Naive thymus-derived CD4-positive, alpha-beta T cell (primary cell): ENCODE measurements at regions not wholly inside any gene's neighbourhood (a gene's known extent, or its start where the extent isn't known, plus 50 kb on each side); places are given as distances from the start of the nearest gene placed in this dataset.

Experiments used
- ATAC-seq: fragments of 150-1000 bp; cut with Tn5 transposase; 2 replicates; pipeline ENCODE4 v1.10.0; 2021; ENCODE audit warnings: mild to moderate bottlenecking, moderate library complexity
- CTCF ChIA-PET: fragments of 350-600 bp; sonication (Branson Sonifier 250); formaldehyde crosslinking; loops from one replicate; lab custom pipeline; 2021; ENCODE audit warnings: antibody characterized with exemption; lab: Charles Lee
- POLR2A ChIA-PET: fragments of 350-600 bp; sonication (Branson Sonifier 250); formaldehyde crosslinking; loops from one replicate; lab custom pipeline; 2021; ENCODE audit warnings: antibody characterized with exemption, inconsistent platforms; lab: Charles Lee
- DNase-seq, 9 donors: peaks; one replicate each; pipeline versions ENCODE4 v3.0.0 to v3.0.0-alpha.2; 2020 to 2022; ENCODE audit warnings: mixed read lengths in 1 of 9
- H3K27ac ChIP-seq: one replicate; pipeline ENCODE4 v1.7.0; 2013; ENCODE audit warnings: mild to moderate bottlenecking, low read depth, low read length, moderate library complexity
- H3K27me3 ChIP-seq, 2 donors: one replicate each; pipeline ENCODE4 v1.7.0; 2013; ENCODE audit warnings: low read length in 2 of 2, mild to moderate bottlenecking in 2 of 2, moderate library complexity in 2 of 2; ENCODE audit not compliant: control insufficient read depth in 2 of 2, insufficient read depth in 2 of 2
- H3K36me3 ChIP-seq, 3 experiments: 1 replicate in 2 of 3; 2 replicates in 1 of 3; pipeline ENCODE4 v1.7.0; 2013; ENCODE audit warnings: low read length in 3 of 3, mild to moderate bottlenecking in 3 of 3, moderate library complexity in 1 of 3; ENCODE audit not compliant: insufficient read depth in 3 of 3, control insufficient read depth in 2 of 3
- H3K4me1 ChIP-seq, 2 donors: one replicate each; pipeline ENCODE4 v1.7.0; 2013; ENCODE audit warnings: low read length in 2 of 2, mild to moderate bottlenecking in 2 of 2, moderate library complexity in 1 of 2; ENCODE audit not compliant: control insufficient read depth in 2 of 2, insufficient read depth in 2 of 2
- H3K4me3 ChIP-seq: 2 replicates; pipeline ENCODE4 v1.7.0; 2013; ENCODE audit warnings: mild to moderate bottlenecking, low read length
- H3K9me3 ChIP-seq, 3 experiments: 1 replicate in 2 of 3; 2 replicates in 1 of 3; pipeline ENCODE4 v1.7.0; 2013; ENCODE audit warnings: low read length in 3 of 3; ENCODE audit not compliant: control insufficient read depth in 2 of 3
- H3K27ac Mint-ChIP-seq, 9 donors: one replicate each; pipeline ENCODE4 v1.8.0; 2020 to 2022; ENCODE audit warnings: mixed read lengths in 9 of 9, mild to moderate bottlenecking in 8 of 9, moderate library complexity in 5 of 9, inconsistent platforms in 2 of 9
- H3K27me3 Mint-ChIP-seq, 5 donors: one replicate each; pipeline ENCODE4 v1.8.0; 2021 to 2022; ENCODE audit warnings: mixed read lengths in 5 of 5, mild to moderate bottlenecking in 1 of 5
- H3K36me3 Mint-ChIP-seq, 5 donors: one replicate each; pipeline ENCODE4 v1.8.0; 2020 to 2022; ENCODE audit warnings: mixed read lengths in 5 of 5, mild to moderate bottlenecking in 3 of 5, inconsistent platforms in 1 of 5
- H3K4me1 Mint-ChIP-seq, 7 donors: one replicate each; pipeline ENCODE4 v1.8.0; 2020 to 2022; ENCODE audit warnings: mixed read lengths in 7 of 7, mild to moderate bottlenecking in 3 of 7, inconsistent platforms in 1 of 7
- H3K4me3 Mint-ChIP-seq, 10 donors: one replicate each; pipeline ENCODE4 v1.8.0; 2020 to 2022; ENCODE audit warnings: mild to moderate bottlenecking in 10 of 10, mixed read lengths in 10 of 10, moderate library complexity in 6 of 10, inconsistent platforms in 2 of 10
- H3K9me3 Mint-ChIP-seq, 11 donors: one replicate each; pipeline ENCODE4 v1.8.0; 2020 to 2022; ENCODE audit warnings: mixed read lengths in 11 of 11, mild to moderate bottlenecking in 4 of 11, inconsistent platforms in 1 of 11, moderate library complexity in 1 of 11
- intact Hi-C, 2 donors: fragments of 100-400 bp; cut with micrococcal nuclease; formaldehyde crosslinking; loops; one replicate each; pipeline ENCODE4 v1.15.1; 2023

DNA sequence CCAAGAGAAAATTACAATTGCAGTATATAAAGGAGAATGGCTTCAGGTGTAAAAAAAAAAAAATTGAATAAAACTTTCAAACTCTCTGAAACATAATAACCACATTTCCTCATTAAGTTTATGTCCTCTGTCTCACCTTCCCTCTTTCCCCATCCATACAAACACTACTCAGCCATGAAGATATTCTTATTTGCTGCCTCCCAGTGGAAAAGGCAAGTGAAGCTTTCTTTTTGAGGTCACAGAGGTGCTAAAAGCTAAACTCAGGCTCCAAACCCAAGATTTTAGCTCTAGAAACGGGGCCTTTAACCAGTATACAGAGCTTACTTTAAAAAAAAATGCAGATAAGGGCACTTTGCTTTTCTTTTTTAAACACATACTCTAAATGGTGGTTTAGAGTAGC, 1568.5 kb downstream of the FAM181B start:
- no peaks in the 10 kb centered on the region for H3K4me1 ChIP-seq
- ChIA-PET CTCF (no interaction called here), POLR2A (no interaction called here)
- DNase-seq (no peak), ATAC-seq (no peak)
- no peaks in the 10 kb centered on the region for H3K9me3 ChIP-seq
- Mint-ChIP-seq H3K27ac (no peak overlapping the region), H3K27me3 (no peaks in the 10 kb centered on the region), H3K36me3 (no peaks in the 10 kb centered on the region), H3K4me3 (no peak overlapping the region), H3K4me1 (no peaks in the 10 kb centered on the region), H3K9me3 (peaks cover 0 to 5% (median 0%) of the 10 kb centered on the region in 11 donors)
- no peaks in the 10 kb centered on the region for H3K36me3 ChIP-seq
- H3K27ac ChIP-seq: no peak overlapping the region
- no peaks in the 10 kb centered on the region for H3K27me3 ChIP-seq
- H3K4me3 ChIP-seq: no peak overlapping the region
- intact Hi-C loops: no loop called here

DNA sequence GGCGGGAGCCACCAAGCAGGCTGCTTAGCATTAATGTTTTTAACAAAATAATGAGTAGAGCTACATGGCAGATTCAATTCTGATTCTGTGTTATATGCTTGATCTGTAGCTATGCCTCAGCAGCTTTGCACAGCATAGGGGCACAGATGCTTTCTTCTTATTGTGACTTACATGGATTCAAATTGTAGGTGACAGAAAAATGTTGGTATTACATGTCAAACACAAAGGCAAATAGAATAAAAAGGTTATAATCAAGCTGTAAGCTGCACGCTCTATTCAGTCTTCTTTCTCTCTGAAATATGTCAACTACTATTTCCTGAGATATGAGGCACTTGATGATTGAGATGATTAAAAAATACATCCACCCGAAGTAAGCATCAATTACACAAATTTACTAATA, 1573.8 kb downstream of the FAM181B start:
- H3K9me3 Mint-ChIP-seq: peaks cover 0 to 16% (median 0%) of the 10 kb centered on the region in 11 donors
- H3K27me3 ChIP-seq: no peaks in the 10 kb centered on the region
- H3K4me1 Mint-ChIP-seq: no peaks in the 10 kb centered on the region
- intact Hi-C loops: no loop called here
- no peak for DNase-seq
- no peaks in the 10 kb centered on the region for H3K36me3 ChIP-seq
- H3K4me3 ChIP-seq: no peak overlapping the region
- CTCF ChIA-PET: no interaction called here
- no peak overlapping the region for H3K4me3 Mint-ChIP-seq
- no peak overlapping the region for H3K27ac Mint-ChIP-seq
- POLR2A ChIA-PET: no interaction called here
- no peaks in the 10 kb centered on the region for H3K36me3 Mint-ChIP-seq
- H3K9me3 ChIP-seq: no peaks in the 10 kb centered on the region
- ATAC-seq: no peak
- no peaks in the 10 kb centered on the region for H3K4me1 ChIP-seq
- H3K27me3 Mint-ChIP-seq: no peaks in the 10 kb centered on the region
- no peak overlapping the region for H3K27ac ChIP-seq

- Histone ChIP-seq H3K27ac (no peak overlapping the region), H3K27me3 (no peaks in the 10 kb centered on the region), H3K4me3 (no peak overlapping the region), H3K36me3 (no peaks in the 10 kb centered on the region), H3K4me1 (no peaks in the 10 kb centered on the region), H3K9me3 (no peaks in the 10 kb centered on the region)
- DNase-seq (no peak), ATAC-seq (no peak)
- peaks cover 0 to 10% (median 0%) of the 10 kb centered on the region in 11 donors for H3K9me3 Mint-ChIP-seq
- peaks cover 0 to 4% (median 0%) of the 10 kb centered on the region in 7 donors for H3K4me1 Mint-ChIP-seq
- CTCF ChIA-PET: no interaction called here
- intact Hi-C loops: no loop called here
- H3K4me3 Mint-ChIP-seq: no peak overlapping the region
- POLR2A ChIA-PET: no interaction called here
- no peaks in the 10 kb centered on the region for H3K27me3 Mint-ChIP-seq
- H3K36me3 Mint-ChIP-seq: no peaks in the 10 kb centered on the region
- H3K27ac Mint-ChIP-seq: no peak overlapping the region
Observed at GRCh38 chr11:81135570-81135969, 1598.1 kb downstream of the FAM181B start.

- ATAC-seq (no peak), DNase-seq (no peak)
- POLR2A ChIA-PET: no interaction called here
- Mint-ChIP-seq H3K36me3 (no peaks in the 10 kb centered on the region), H3K4me1 (peaks cover 0 to 4% (median 0%) of the 10 kb centered on the region in 7 donors), H3K9me3 (peaks cover 0 to 10% (median 0%) of the 10 kb centered on the region in 11 donors), H3K27ac (no peak overlapping the region), H3K4me3 (no peak overlapping the region), H3K27me3 (no peaks in the 10 kb centered on the region)
- Histone ChIP-seq H3K27me3 (no peaks in the 10 kb centered on the region), H3K9me3 (no peaks in the 10 kb centered on the region), H3K27ac (no peak overlapping the region), H3K4me3 (no peak overlapping the region), H3K4me1 (no peaks in the 10 kb centered on the region), H3K36me3 (no peaks in the 10 kb centered on the region)
- CTCF ChIA-PET: no interaction called here
- intact Hi-C loops: no loop called here
Observed at GRCh38 chr11:81129618-81130017, 1604.0 kb downstream of the FAM181B start.

- ATAC-seq: no peak
- H3K4me3 Mint-ChIP-seq: no peak overlapping the region
- intact Hi-C loops: no loop called here
- Histone ChIP-seq H3K9me3 (no peaks in the 10 kb centered on the region), H3K27me3 (no peaks in the 10 kb centered on the region), H3K36me3 (no peaks in the 10 kb centered on the region), H3K4me3 (no peak overlapping the region), H3K27ac (no peak overlapping the region), H3K4me1 (no peaks in the 10 kb centered on the region)
- no peaks in the 10 kb centered on the region for H3K4me1 Mint-ChIP-seq
- no peak overlapping the region for H3K27ac Mint-ChIP-seq
- no peaks in the 10 kb centered on the region for H3K27me3 Mint-ChIP-seq
- H3K36me3 Mint-ChIP-seq: no peaks in the 10 kb centered on the region
- ChIA-PET POLR2A (no interaction called here), CTCF (no interaction called here)
- DNase-seq: no peak
- peaks cover 0 to 5% (median 0%) of the 10 kb centered on the region in 11 donors for H3K9me3 Mint-ChIP-seq
Observed at GRCh38 chr11:81112718-81113117, 1620.9 kb downstream of the FAM181B start.

- ATAC-seq (no peak), DNase-seq (no peak)
- Mint-ChIP-seq H3K9me3 (peaks cover 0 to 21% (median 0%) of the 10 kb centered on the region in 11 donors), H3K4me1 (no peaks in the 10 kb centered on the region), H3K36me3 (no peaks in the 10 kb centered on the region), H3K27ac (no peak overlapping the region), H3K4me3 (no peak overlapping the region), H3K27me3 (no peaks in the 10 kb centered on the region)
- POLR2A ChIA-PET: no interaction called here
- H3K4me3 ChIP-seq: no peak overlapping the region
- no peak overlapping the region for H3K27ac ChIP-seq
- CTCF ChIA-PET: no interaction called here
- intact Hi-C loops: no loop called here
- no peaks in the 10 kb centered on the region for H3K36me3 ChIP-seq
- no peaks in the 10 kb centered on the region for H3K27me3 ChIP-seq
- H3K4me1 ChIP-seq: no peaks in the 10 kb centered on the region
- H3K9me3 ChIP-seq: no peaks in the 10 kb centered on the region
Observed at GRCh38 chr11:81104051-81104450, 1629.6 kb downstream of the FAM181B start.

DNA sequence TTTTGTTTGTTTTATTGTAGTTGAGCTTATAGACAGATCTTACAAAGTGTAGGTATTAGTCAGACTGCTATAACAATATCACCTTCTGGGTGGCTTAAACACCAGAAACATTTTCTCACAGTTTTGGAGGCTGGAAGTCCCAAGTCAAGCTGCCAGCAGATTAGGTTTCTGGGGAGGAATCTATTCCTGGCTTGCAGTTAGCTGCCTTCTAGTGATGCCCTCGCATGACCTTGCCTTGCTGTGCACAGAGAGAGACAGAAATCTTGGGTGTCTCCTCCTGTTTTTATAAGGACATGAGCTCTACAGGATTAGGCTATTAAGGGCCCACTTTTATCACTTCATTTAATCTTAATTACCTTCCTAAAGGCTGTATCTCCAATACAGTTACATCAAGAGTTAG, 1635.2 kb downstream of the FAM181B start:
- CTCF ChIA-PET: no interaction called here

More for the DNA sequence above, 1635.2 kb downstream of the FAM181B start:
- no peak for DNase-seq
- peaks cover 0 to 9% (median 4%) of the 10 kb centered on the region in 11 donors for H3K9me3 Mint-ChIP-seq
- no peak overlapping the region for H3K4me3 ChIP-seq
- H3K27me3 ChIP-seq: no peaks in the 10 kb centered on the region
- H3K9me3 ChIP-seq: no peaks in the 10 kb centered on the region
- no peak overlapping the region for H3K27ac Mint-ChIP-seq
- no peaks in the 10 kb centered on the region for H3K4me1 Mint-ChIP-seq
- no peaks in the 10 kb centered on the region for H3K36me3 Mint-ChIP-seq
- no peaks in the 10 kb centered on the region for H3K4me1 ChIP-seq
- ATAC-seq: no peak
- POLR2A ChIA-PET: no interaction called here
- intact Hi-C loops: no loop called here
- H3K27ac ChIP-seq: no peak overlapping the region
- H3K27me3 Mint-ChIP-seq: no peaks in the 10 kb centered on the region
- H3K36me3 ChIP-seq: no peaks in the 10 kb centered on the region
- H3K4me3 Mint-ChIP-seq: no peak overlapping the region
